CD14-positive monocyte (primary cell): ENCODE measurements at regions not wholly inside any gene's neighbourhood (a gene's known extent, or its start where the extent isn't known, plus 50 kb on each side); places are given as distances from the start of the nearest gene placed in this dataset.

Experiments used
- DNase-seq, 3 donors: peaks; one replicate each; pipeline ENCODE4 v3.0.0-alpha.2; 2011 to 2022
- H2AFZ ChIP-seq: 2 replicates; pipeline ENCODE4 v1.6.0; 2012; ENCODE audit warnings: mild to moderate bottlenecking, low read depth, low read length, inconsistent platforms; ENCODE audit not compliant: insufficient read depth, poor library complexity, severe bottlenecking
- H3K27ac ChIP-seq, 2 donors: 1 replicate in 1 of 2; 2 replicates in 1 of 2; pipeline ENCODE4 v1.5.1; 2012 to 2013; ENCODE audit warnings: low read length in 2 of 2, control low read depth in 1 of 2, inconsistent platforms in 1 of 2, low read depth in 1 of 2, mild to moderate bottlenecking in 1 of 2
- H3K27me3 ChIP-seq, 2 donors: one replicate each; pipeline versions ENCODE4 v1.6.0 to v1.6.1; 2011 to 2013; ENCODE audit warnings: low read length in 2 of 2; ENCODE audit not compliant: control insufficient read depth in 2 of 2, insufficient read depth in 2 of 2
- H3K36me3 ChIP-seq, 2 donors: replicated peaks in 1 of 2; 1 replicate in 1 of 2; 2 replicates in 1 of 2; pipeline versions ENCODE4 v1.5.1 to v1.6.1; 2012 to 2013; ENCODE audit warnings: low read length in 2 of 2, control low read depth in 1 of 2, inconsistent platforms in 1 of 2, mild to moderate bottlenecking in 1 of 2; ENCODE audit not compliant: insufficient read depth in 2 of 2, control insufficient read depth in 1 of 2
- H3K4me1 ChIP-seq, 2 donors: 1 replicate in 1 of 2; 2 replicates in 1 of 2; pipeline versions ENCODE4 v1.5.1 to v1.6.1; 2012 to 2013; ENCODE audit warnings: low read length in 2 of 2, control low read depth in 1 of 2, inconsistent platforms in 1 of 2, mild to moderate bottlenecking in 1 of 2, moderate library complexity in 1 of 2; ENCODE audit not compliant: insufficient read depth in 2 of 2, control insufficient read depth in 1 of 2
- H3K4me2 ChIP-seq: replicated peaks from 2 replicates; pipeline ENCODE3; 2012; ENCODE audit warnings: low read length, moderate library complexity, mild to moderate bottlenecking; ENCODE audit not compliant: poor library complexity, severe bottlenecking; ENCODE audit errors: extremely low read depth
- H3K4me3 ChIP-seq, 3 experiments: fragments of 200-600 bp in 1 of 3; sonication (generic) in 1 of 3; replicated peaks in 1 of 3; 1 replicate in 2 of 3; 2 replicates in 1 of 3; pipeline ENCODE4 v1.5.1; 2011 to 2013; ENCODE audit warnings: low read length in 3 of 3, mild to moderate bottlenecking in 3 of 3, control low read depth in 2 of 3, low read depth in 2 of 3, inconsistent platforms in 1 of 3, moderate library complexity in 1 of 3
- H3K79me2 ChIP-seq: 2 replicates; pipeline ENCODE4 v1.6.0; 2012; ENCODE audit warnings: mild to moderate bottlenecking, control low read depth, inconsistent platforms, low read length, moderate library complexity; ENCODE audit not compliant: insufficient read depth
- H3K9ac ChIP-seq: 2 replicates; pipeline ENCODE4 v1.6.0; 2017; ENCODE audit warnings: low read length, mild to moderate bottlenecking; ENCODE audit not compliant: insufficient read depth, poor library complexity, severe bottlenecking
- H3K9me3 ChIP-seq, 2 donors: replicated peaks in 1 of 2; 1 replicate in 1 of 2; 2 replicates in 1 of 2; pipeline versions ENCODE4 v1.5.1 to v1.6.1; 2012 to 2013; ENCODE audit warnings: low read length in 2 of 2, control low read depth in 1 of 2; ENCODE audit not compliant: control insufficient read depth in 1 of 2, insufficient read depth in 1 of 2
- H4K20me1 ChIP-seq: 2 replicates; pipeline ENCODE4 v1.6.0; 2012; ENCODE audit warnings: mild to moderate bottlenecking, low read length, control low read depth, moderate library complexity; ENCODE audit not compliant: insufficient read depth
- H3K27ac Mint-ChIP-seq, 7 donors: one replicate each; pipeline ENCODE4 v1.8.0; 2020; ENCODE audit warnings: mild to moderate bottlenecking in 7 of 7, mixed read lengths in 7 of 7, moderate library complexity in 6 of 7, inconsistent platforms in 2 of 7
- H3K27me3 Mint-ChIP-seq, 3 donors: one replicate each; pipeline ENCODE4 v1.8.0; 2021 to 2022; ENCODE audit warnings: low read depth in 3 of 3, mild to moderate bottlenecking in 3 of 3, mixed read lengths in 3 of 3, moderate library complexity in 3 of 3, inconsistent platforms in 1 of 3
- H3K36me3 Mint-ChIP-seq, 2 donors: one replicate each; pipeline ENCODE4 v1.8.0; 2020; ENCODE audit warnings: mixed read lengths in 2 of 2, inconsistent platforms in 1 of 2, mild to moderate bottlenecking in 1 of 2
- H3K4me1 Mint-ChIP-seq: one replicate; pipeline ENCODE4 v1.8.0; 2020; ENCODE audit warnings: mild to moderate bottlenecking, mixed read lengths
- H3K4me3 Mint-ChIP-seq, 2 donors: one replicate each; pipeline ENCODE4 v1.8.0; 2020; ENCODE audit warnings: mild to moderate bottlenecking in 2 of 2, mixed read lengths in 2 of 2, moderate library complexity in 1 of 2
- H3K9me3 Mint-ChIP-seq, 7 donors: one replicate each; pipeline ENCODE4 v1.8.0; 2020 to 2022; ENCODE audit warnings: mixed read lengths in 7 of 7, mild to moderate bottlenecking in 6 of 7, moderate library complexity in 6 of 7, inconsistent platforms in 2 of 7
- CTCF ChIP-seq: fragments of 200-600 bp; IDR thresholded peaks from one replicate; pipeline ENCODE4 v1.8.0; 2022; ENCODE audit warnings: antibody characterized with exemption, mild to moderate bottlenecking
- WGBS: methylation state at CpG from one replicate; pipeline ENCODE4 v1.1.5; 2013; ENCODE audit warnings: missing lambda C conversion rate; ENCODE audit not compliant: insufficient coverage; 5-methylcytosine and 5-hydroxymethylcytosine counted together
- intact Hi-C, 2 donors: fragments of 100-400 bp; cut with micrococcal nuclease; formaldehyde crosslinking; loops; one replicate each; pipeline versions ENCODE4 v1.15.0 to v1.15.1; 2023

GRCh38 chr2:60357996-60358395, 195.5 kb downstream of the BCL11A start:
- Histone ChIP-seq H4K20me1 (no peaks in the 10 kb centered on the region), H3K9ac (no peak overlapping the region), H3K9me3 (no peaks in the 10 kb centered on the region), H3K36me3 (no peaks in the 10 kb centered on the region), H3K4me3 (no peak overlapping the region), H3K79me2 (no peaks in the 10 kb centered on the region), H2AFZ (no peak overlapping the region), H3K4me2 (no peak overlapping the region), H3K27me3 (no peaks in the 10 kb centered on the region), H3K27ac (no peak overlapping the region), H3K4me1 (peaks cover 22 to 28% of the 10 kb centered on the region in 2 donors)
- Mint-ChIP-seq H3K36me3 (peaks cover 3 to 5% of the 10 kb centered on the region in 2 donors), H3K9me3 (peaks cover 0 to 4% (median 0%) of the 10 kb centered on the region in 7 donors), H3K27ac (no peak overlapping the region), H3K4me3 (no peak overlapping the region), H3K4me1 (peaks cover 43% of the 10 kb centered on the region), H3K27me3 (peaks cover 0 to 2% (median 0%) of the 10 kb centered on the region in 3 donors)
- intact Hi-C loops: no loop called here
- DNase-seq: no peak
- 91% methylated on average over 6 of the region's 6 CpGs for WGBS
- no peak for TF ChIP-seq CTCF

- Histone ChIP-seq H3K4me3 (peak overlapping the region in 1 of 3 experiments; percentile 57), H3K9me3 (no peaks in the 10 kb centered on the region), H4K20me1 (no peaks in the 10 kb centered on the region), H3K79me2 (no peaks in the 10 kb centered on the region), H3K4me1 (peaks cover 22 to 25% of the 10 kb centered on the region in 2 donors), H3K9ac (no peak overlapping the region), H2AFZ (peak overlapping the region; percentile 30), H3K36me3 (no peaks in the 10 kb centered on the region), H3K27me3 (no peaks in the 10 kb centered on the region), H3K27ac (peak overlapping the region; percentile 3 to 56), H3K4me2 (peak overlapping the region; percentile 65)
- TF ChIP-seq CTCF: no peak
- DNase-seq: peak; percentile 32 to 47 (median 35)
- Mint-ChIP-seq H3K4me3 (peak overlapping the region; percentile 56 to 92), H3K9me3 (peaks cover 0 to under 1% (median 0%) of the 10 kb centered on the region in 7 donors), H3K4me1 (peaks cover 46% of the 10 kb centered on the region), H3K27me3 (peaks cover 0 to 1% (median 0%) of the 10 kb centered on the region in 3 donors), H3K36me3 (peaks cover 3 to 5% of the 10 kb centered on the region in 2 donors), H3K27ac (peak overlapping the region; percentile 75 to 91 (median 85))
- intact Hi-C loops: no loop called here
- WGBS: 62% methylated on average over 5 of the region's 5 CpGs
Observed at GRCh38 chr2:60356346-60356745, 197.1 kb downstream of the BCL11A start.
